IMR-90 (cell line): ENCODE measurements at regions not wholly inside any gene's neighbourhood (a gene's known extent, or its start where the extent isn't known, plus 50 kb on each side); places are given as distances from the start of the nearest gene placed in this dataset.

ENCODE experiments used
- ATAC-seq: fragments of 200-7000 bp; cut with Tn5 transposase; 2 replicates; pipeline ENCODE4 v1.9.1; 2020; ENCODE audit warnings: low read depth, mild to moderate bottlenecking, moderate library complexity
- BruUV-seq: library from RNA; stranded (reverse); fragments of 400-500 nt; replicated peaks from 2 replicates; lab custom pipeline; 2021; lab: Mats Ljungman, UMichigan
- CTCF ChIA-PET: fragments of 300-600 bp; formaldehyde crosslinking; extraction: SDS; loops from one replicate; lab custom pipeline; 2021; ENCODE audit warnings: antibody characterized with exemption; lab: Yijun Ruan, JAX
- POLR2A ChIA-PET: fragments of 300-600 bp; sonication (Branson Sonifier 250); formaldehyde crosslinking; loops from one replicate; lab custom pipeline; 2022; ENCODE audit warnings: antibody characterized with exemption; ENCODE audit not compliant: unreplicated experiment; lab: Charles Lee
- DNase-seq: peaks from one replicate; pipeline ENCODE4 v3.0.0; 2013
- H2AFZ ChIP-seq: replicated peaks from 2 replicates; pipeline ENCODE3; 2013; ENCODE audit warnings: low read length, mild to moderate bottlenecking; ENCODE audit not compliant: poor library complexity
- H2AK5ac ChIP-seq: 2 replicates; pipeline ENCODE4 v1.6.1; 2013; ENCODE audit warnings: low read depth, low read length, inconsistent platforms
- H2AK9ac ChIP-seq: replicated peaks from 2 replicates; pipeline ENCODE3; 2013; ENCODE audit warnings: mild to moderate bottlenecking, low read depth, low read length, moderate library complexity; ENCODE audit not compliant: poor library complexity
- H2BK120ac ChIP-seq: 2 replicates; pipeline ENCODE4 v1.6.1; 2013; ENCODE audit warnings: low read depth, low read length, inconsistent platforms
- H2BK15ac ChIP-seq: 3 replicates; pipeline ENCODE4 v1.6.1; 2013; ENCODE audit warnings: low read depth, low read length, inconsistent platforms
- H2BK20ac ChIP-seq: 2 replicates; pipeline ENCODE4 v1.6.1; 2013; ENCODE audit warnings: low read depth, mild to moderate bottlenecking, inconsistent platforms, low read length, moderate library complexity
- H2BK5ac ChIP-seq: 2 replicates; pipeline ENCODE4 v1.6.1; 2013; ENCODE audit warnings: mild to moderate bottlenecking, low read depth, low read length, inconsistent platforms; ENCODE audit not compliant: poor library complexity, severe bottlenecking
- H3K14ac ChIP-seq: replicated peaks from 2 replicates; pipeline ENCODE4 v1.6.1; 2013; ENCODE audit warnings: low read depth, low read length, inconsistent platforms
- H3K18ac ChIP-seq: 2 replicates; pipeline ENCODE4 v1.6.1; 2013; ENCODE audit warnings: low read depth, low read length, control low read depth
- H3K23ac ChIP-seq: 2 replicates; pipeline ENCODE4 v1.6.1; 2013; ENCODE audit warnings: low read depth, low read length, inconsistent platforms
- H3K27ac ChIP-seq: 2 replicates; pipeline ENCODE4 v1.5.1; 2013; ENCODE audit warnings: mild to moderate bottlenecking, control low read depth, low read length; ENCODE audit not compliant: insufficient read depth
- H3K27me3 ChIP-seq: 2 replicates; pipeline ENCODE4 v1.6.1; 2013; ENCODE audit warnings: low read length; ENCODE audit not compliant: control insufficient read depth, insufficient read depth
- H3K36me3 ChIP-seq: 2 replicates; pipeline ENCODE4 v1.6.1; 2013; ENCODE audit warnings: low read length, mixed read lengths; ENCODE audit not compliant: control insufficient read depth, insufficient read depth
- H3K4ac ChIP-seq: 2 replicates; pipeline ENCODE4 v1.6.1; 2013; ENCODE audit warnings: low read depth, low read length, inconsistent platforms
- H3K4me1 ChIP-seq: 2 replicates; pipeline ENCODE4 v1.6.1; 2013; ENCODE audit warnings: low read length, mixed read lengths; ENCODE audit not compliant: control insufficient read depth, insufficient read depth
- H3K4me2 ChIP-seq: 2 replicates; pipeline ENCODE4 v1.6.1; 2013; ENCODE audit warnings: low read depth, mild to moderate bottlenecking, control low read depth, low read length, moderate library complexity
- H3K4me3 ChIP-seq: 2 replicates; pipeline ENCODE4 v1.5.1; 2013; ENCODE audit warnings: low read depth, mild to moderate bottlenecking, control low read depth, low read length, moderate library complexity; ENCODE audit not compliant: insufficient read depth
- H3K56ac ChIP-seq: 2 replicates; pipeline ENCODE4 v1.6.1; 2013; ENCODE audit warnings: low read length, inconsistent platforms; ENCODE audit not compliant: insufficient read depth; ENCODE audit errors: extremely low read depth
- H3K79me1 ChIP-seq, 2 experiments: 2 replicates each; pipeline ENCODE4 v1.6.1; 2013; ENCODE audit warnings: low read length in 2 of 2, inconsistent platforms in 1 of 2, low read depth in 1 of 2
- H3K9ac ChIP-seq: 2 replicates; pipeline ENCODE4 v1.6.1; 2013; ENCODE audit warnings: low read depth, low read length, control low read depth
- H3K9me1 ChIP-seq: 2 replicates; pipeline ENCODE4 v1.6.1; 2013; ENCODE audit warnings: low read length, inconsistent platforms; ENCODE audit not compliant: insufficient read depth
- H3K9me3 ChIP-seq: 2 replicates; pipeline ENCODE4 v1.6.1; 2013; ENCODE audit warnings: low read length; ENCODE audit not compliant: control insufficient read depth, insufficient read depth
- H4K20me1 ChIP-seq: 2 replicates; pipeline ENCODE4 v1.6.1; 2013; ENCODE audit warnings: low read length, inconsistent platforms; ENCODE audit not compliant: insufficient read depth
- H4K5ac ChIP-seq: 2 replicates; pipeline ENCODE4 v1.6.1; 2013; ENCODE audit warnings: mild to moderate bottlenecking, low read depth, low read length, control low read depth
- H4K8ac ChIP-seq, 2 experiments: 2 replicates each; pipeline ENCODE4 v1.6.1; 2013; ENCODE audit warnings: low read depth in 2 of 2, low read length in 2 of 2, control low read depth in 1 of 2, inconsistent platforms in 1 of 2
- H4K91ac ChIP-seq: 2 replicates; pipeline ENCODE4 v1.6.1; 2013; ENCODE audit warnings: low read depth, low read length, inconsistent platforms; ENCODE audit not compliant: insufficient read depth
- BHLHE40 ChIP-seq: fragments of 150-350 bp; IDR thresholded peaks from 2 replicates; pipeline ENCODE4 v1.6.1; 2016; ENCODE audit warnings: mild to moderate bottlenecking, low read depth, low read length
- CEBPB ChIP-seq: IDR thresholded peaks from 2 replicates; pipeline ENCODE4 v1.6.1; 2012; ENCODE audit warnings: low read depth, low read length, improper control_type of control experiment
- CHD1 ChIP-seq: IDR thresholded peaks from 2 replicates; pipeline ENCODE4 v1.6.1; 2012; ENCODE audit warnings: low read depth, low read length, improper control_type of control experiment
- FOS ChIP-seq: fragments of 150-350 bp; IDR thresholded peaks from 2 replicates; pipeline ENCODE4 v1.6.1; 2016; ENCODE audit warnings: low read depth, low read length
- MAFK ChIP-seq: IDR thresholded peaks from 2 replicates; pipeline ENCODE4 v1.6.1; 2012; ENCODE audit warnings: low read depth, low read length, improper control_type of control experiment
- MAZ ChIP-seq: IDR thresholded peaks from 2 replicates; pipeline ENCODE4 v1.6.1; 2012; ENCODE audit warnings: low read depth, mild to moderate bottlenecking, low read length, improper control_type of control experiment, moderate library complexity, borderline replicate concordance
- NFE2L2 ChIP-seq: fragments of 150-350 bp; IDR thresholded peaks from 2 replicates; pipeline ENCODE4 v1.6.1; 2016; ENCODE audit warnings: low read depth, mild to moderate bottlenecking, low read length
- POLR2A ChIP-seq: IDR thresholded peaks from 2 replicates; pipeline ENCODE4 v1.6.1; 2012; ENCODE audit warnings: mild to moderate bottlenecking, low read depth, low read length
- RAD21 ChIP-seq: IDR thresholded peaks from 2 replicates; pipeline ENCODE4 v1.6.1; 2012; ENCODE audit warnings: low read length, improper control_type of control experiment
- RCOR1 ChIP-seq: IDR thresholded peaks from 2 replicates; pipeline ENCODE4 v1.6.1; 2012; ENCODE audit warnings: mild to moderate bottlenecking, low read length, improper control_type of control experiment; ENCODE audit not compliant: insufficient replicate concordance
- RFX5 ChIP-seq: IDR thresholded peaks from 2 replicates; pipeline ENCODE4 v1.8.0; 2012; ENCODE audit warnings: low read depth, mild to moderate bottlenecking, low read length, moderate library complexity
- SMC3 ChIP-seq: fragments of 150-350 bp; IDR thresholded peaks from 2 replicates; pipeline ENCODE4 v1.6.1; 2016; ENCODE audit warnings: low read depth, mild to moderate bottlenecking, antibody characterized with exemption, low read length, moderate library complexity
- WGBS, 2 experiments: methylation state at CpG; one replicate each; pipeline versions ENCODE4 v1.1.5 to v1.1.7; 2013; ENCODE audit warnings: missing lambda C conversion rate in 2 of 2; ENCODE audit not compliant: insufficient read length in 1 of 2; ENCODE audit errors: extremely low coverage in 2 of 2; 5-methylcytosine and 5-hydroxymethylcytosine counted together
- dilution Hi-C: fragments of 300-500 bp; cut with HindIII; formaldehyde crosslinking; loops from one replicate; pipeline ENCODE4 v1.14.3; 2018; ENCODE audit warnings: low sequenced_read_pairs; ENCODE audit not compliant: unreplicated experiment
- in situ Hi-C: fragments of 300-500 bp; cut with MboI; formaldehyde crosslinking; loops from 3 replicates; pipeline ENCODE4 v1.14.3; 2019; ENCODE audit warnings: low sequenced_read_pairs, inconsistent platforms, mixed read lengths
- intact Hi-C: fragments of 100-400 bp; cut with micrococcal nuclease; formaldehyde crosslinking; loops from 2 replicates; pipeline ENCODE4 v1.10.0; 2022
- TF ChIP-seq, protein P1 (sequence below): conservative IDR thresholded peaks from 2 replicates; pipeline ENCODE4 v1.5.1; 2012; ENCODE audit warnings: mild to moderate bottlenecking, low read depth, low read length, improper control_type of control experiment
- TF ChIP-seq, protein P2 (sequence below): fragments of 150-350 bp; IDR thresholded peaks from 2 replicates; pipeline ENCODE4 v1.6.1; 2017; ENCODE audit warnings: mild to moderate bottlenecking, antibody characterized with exemption, low read length, low read depth

DNA sequence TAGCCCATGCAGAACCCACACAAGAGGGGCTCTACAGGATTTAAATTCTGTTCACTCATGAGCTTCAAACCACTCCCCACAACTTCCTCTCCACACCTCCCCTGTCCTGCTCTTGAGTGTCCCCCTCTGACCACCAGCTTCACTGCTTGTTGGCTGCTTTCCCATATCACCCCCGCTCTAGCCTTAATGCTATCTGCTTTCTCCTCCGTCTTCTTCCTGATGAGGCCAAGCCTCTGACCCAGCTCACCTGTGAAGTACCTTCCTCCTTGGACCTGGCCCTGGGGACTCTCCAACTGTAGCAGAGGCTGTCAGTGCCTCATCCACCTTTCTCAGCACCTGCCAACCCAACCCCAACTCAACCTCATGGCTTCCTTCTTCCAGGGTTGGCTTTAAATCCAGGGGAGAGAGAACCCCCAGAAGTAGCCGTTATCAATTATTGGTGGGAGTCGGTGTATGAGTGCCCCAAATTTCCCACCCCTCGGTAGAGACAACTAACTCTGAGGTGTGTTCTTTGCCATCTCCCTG is 174.8 kb downstream of the MINAR1 start:
- in situ Hi-C loops (no loop called here), intact Hi-C loops (no loop called here), dilution Hi-C loops (no loop called here)
- 60% methylated on average over 3 of the region's 5 CpGs; no CpG with 5 or more reads in 1 of the 2 experiments for WGBS, 2 experiments
- Histone ChIP-seq H3K27me3 (peaks cover 28% of the 10 kb centered on the region), H3K9me1 (no peaks in the 10 kb centered on the region), H2BK15ac (no peak overlapping the region), H3K4me2 (no peak overlapping the region), H3K14ac (no peak overlapping the region), H2BK20ac (no peak overlapping the region), H4K8ac (no peak overlapping the region), H2AFZ (no peak overlapping the region), H3K56ac (no peak overlapping the region), H3K79me1 (no peaks in the 10 kb centered on the region), H3K18ac (no peak overlapping the region), H3K27ac (no peak overlapping the region), H3K4me3 (no peak overlapping the region), H3K9me3 (no peaks in the 10 kb centered on the region), H3K4ac (no peak overlapping the region), H2BK120ac (no peak overlapping the region), H2AK9ac (no peak overlapping the region), H3K9ac (no peak overlapping the region), H4K91ac (no peak overlapping the region), H2AK5ac (no peak overlapping the region), H3K23ac (no peak overlapping the region), H2BK5ac (no peak overlapping the region), H3K36me3 (no peaks in the 10 kb centered on the region), H4K5ac (no peak overlapping the region), H3K4me1 (no peaks in the 10 kb centered on the region), H4K20me1 (no peaks in the 10 kb centered on the region)
- no TSS peak for BruUV-seq
- ATAC-seq (no peak), DNase-seq (no peak)
- CTCF ChIA-PET = interaction anchor here (1.4 kb wide), 1 partner anchor 11 kb away, joined by 6 read pairs; no protein-coding TSS in a partner anchor
- POLR2A ChIA-PET = no interaction called here
- TF ChIP-seq BHLHE40 (no peak), CHD1 (no peak), MAFK (no peak), MAZ (no peak), CEBPB (no peak), POLR2A (no peak), NFE2L2 (no peak), RAD21 (no peak), RFX5 (no peak), RCOR1 (no peak), FOS (no peak), SMC3 (no peak)
- TF ChIP-seq, protein P1, sequence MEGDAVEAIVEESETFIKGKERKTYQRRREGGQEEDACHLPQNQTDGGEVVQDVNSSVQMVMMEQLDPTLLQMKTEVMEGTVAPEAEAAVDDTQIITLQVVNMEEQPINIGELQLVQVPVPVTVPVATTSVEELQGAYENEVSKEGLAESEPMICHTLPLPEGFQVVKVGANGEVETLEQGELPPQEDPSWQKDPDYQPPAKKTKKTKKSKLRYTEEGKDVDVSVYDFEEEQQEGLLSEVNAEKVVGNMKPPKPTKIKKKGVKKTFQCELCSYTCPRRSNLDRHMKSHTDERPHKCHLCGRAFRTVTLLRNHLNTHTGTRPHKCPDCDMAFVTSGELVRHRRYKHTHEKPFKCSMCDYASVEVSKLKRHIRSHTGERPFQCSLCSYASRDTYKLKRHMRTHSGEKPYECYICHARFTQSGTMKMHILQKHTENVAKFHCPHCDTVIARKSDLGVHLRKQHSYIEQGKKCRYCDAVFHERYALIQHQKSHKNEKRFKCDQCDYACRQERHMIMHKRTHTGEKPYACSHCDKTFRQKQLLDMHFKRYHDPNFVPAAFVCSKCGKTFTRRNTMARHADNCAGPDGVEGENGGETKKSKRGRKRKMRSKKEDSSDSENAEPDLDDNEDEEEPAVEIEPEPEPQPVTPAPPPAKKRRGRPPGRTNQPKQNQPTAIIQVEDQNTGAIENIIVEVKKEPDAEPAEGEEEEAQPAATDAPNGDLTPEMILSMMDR = no peak
- TF ChIP-seq, protein P2, sequence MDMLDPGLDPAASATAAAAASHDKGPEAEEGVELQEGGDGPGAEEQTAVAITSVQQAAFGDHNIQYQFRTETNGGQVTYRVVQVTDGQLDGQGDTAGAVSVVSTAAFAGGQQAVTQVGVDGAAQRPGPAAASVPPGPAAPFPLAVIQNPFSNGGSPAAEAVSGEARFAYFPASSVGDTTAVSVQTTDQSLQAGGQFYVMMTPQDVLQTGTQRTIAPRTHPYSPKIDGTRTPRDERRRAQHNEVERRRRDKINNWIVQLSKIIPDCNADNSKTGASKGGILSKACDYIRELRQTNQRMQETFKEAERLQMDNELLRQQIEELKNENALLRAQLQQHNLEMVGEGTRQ = no peak
